Memory B cell (primary cell): ENCODE measurements at regions not wholly inside any gene's neighbourhood (a gene's known extent, or its start where the extent isn't known, plus 50 kb on each side); places are given as distances from the start of the nearest gene placed in this dataset.

Source experiments
- ATAC-seq: fragments of 150-1000 bp; cut with Tn5 transposase; 2 replicates; pipeline ENCODE4 v1.10.0; 2021; ENCODE audit warnings: low read depth, mild to moderate bottlenecking, moderate library complexity
- DNase-seq, 2 donors: peaks; one replicate each; pipeline ENCODE4 v3.0.0; 2022; ENCODE audit warnings: low spot score in 2 of 2
- H3K27ac Mint-ChIP-seq: one replicate; pipeline ENCODE4 v1.8.0; 2022; ENCODE audit warnings: mild to moderate bottlenecking, moderate library complexity, mixed read lengths
- H3K27me3 Mint-ChIP-seq: one replicate; pipeline ENCODE4 v1.8.0; 2022; ENCODE audit warnings: mixed read lengths
- H3K36me3 Mint-ChIP-seq: one replicate; pipeline ENCODE4 v1.8.0; 2022; ENCODE audit warnings: mild to moderate bottlenecking, mixed read lengths
- H3K4me1 Mint-ChIP-seq: one replicate; pipeline ENCODE4 v1.8.0; 2022; ENCODE audit warnings: mixed read lengths
- H3K4me3 Mint-ChIP-seq: one replicate; pipeline ENCODE4 v1.8.0; 2022; ENCODE audit warnings: mild to moderate bottlenecking, moderate library complexity, mixed read lengths
- H3K9me3 Mint-ChIP-seq: one replicate; pipeline ENCODE4 v1.8.0; 2022; ENCODE audit warnings: mixed read lengths

DNA sequence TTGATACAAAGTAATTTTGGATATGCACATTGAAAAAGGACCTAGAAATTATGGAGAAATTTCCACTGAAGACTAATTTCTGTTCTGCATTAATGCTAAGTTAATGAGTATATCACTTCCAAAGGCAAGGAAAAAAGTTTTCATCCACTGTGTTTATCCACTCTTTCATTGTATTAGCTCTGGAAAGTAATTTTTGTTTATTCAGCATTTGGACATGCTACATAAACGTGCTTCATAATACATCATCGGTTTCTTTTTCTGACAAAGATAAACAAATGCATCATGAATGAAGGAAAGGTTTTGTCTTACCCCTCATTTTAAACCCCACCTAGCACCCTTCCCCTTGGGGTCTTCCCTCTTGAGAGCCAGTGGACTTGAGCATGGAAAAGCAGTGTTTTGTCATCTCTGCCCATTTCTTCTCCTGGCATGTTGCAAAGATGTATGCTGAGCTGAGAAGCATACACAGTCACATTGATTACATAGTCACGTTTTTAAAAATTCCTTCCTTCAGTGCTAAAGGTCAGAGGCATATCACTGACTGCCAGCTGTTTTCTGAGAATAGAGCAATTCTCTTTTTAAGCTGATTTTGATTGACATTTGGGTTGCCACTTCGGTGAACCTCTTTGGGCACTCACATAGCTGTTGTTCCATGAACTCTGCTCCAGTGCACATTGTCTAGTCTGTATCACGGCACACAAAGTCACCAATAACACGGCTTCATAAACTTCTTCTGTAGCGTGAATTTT, 65.9 kb upstream of the C7orf33 start:
- Mint-ChIP-seq H3K4me1 (peaks cover 6% of the 10 kb centered on the region), H3K27ac (no peak overlapping the region), H3K4me3 (no peak overlapping the region), H3K36me3 (no peaks in the 10 kb centered on the region), H3K27me3 (peaks cover 4% of the 10 kb centered on the region), H3K9me3 (peaks cover 2% of the 10 kb centered on the region)
- no peak for DNase-seq
- ATAC-seq: no peak

DNA sequence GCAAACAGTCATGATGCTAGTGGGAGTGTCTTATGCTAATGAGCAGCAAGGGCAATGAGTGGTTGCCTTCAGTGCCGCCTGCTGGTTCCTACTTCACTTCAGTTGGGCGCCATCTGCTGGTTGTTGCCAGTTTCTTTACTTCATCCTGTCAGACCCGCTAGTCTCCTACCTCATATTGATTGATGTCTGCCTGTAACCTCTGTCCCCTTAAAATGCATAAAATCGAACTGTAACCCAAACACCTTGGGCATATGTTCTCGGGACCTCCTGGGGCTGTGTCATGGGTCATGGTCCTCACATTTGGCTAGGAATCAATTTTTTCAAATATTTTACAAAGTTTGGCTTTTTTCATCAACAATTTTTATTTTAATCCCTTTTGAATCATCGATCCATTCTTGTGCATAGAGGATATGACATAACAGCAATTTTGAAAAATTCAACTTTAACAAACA, 62.8 kb upstream of the C7orf33 start:
- H3K9me3 Mint-ChIP-seq: no peaks in the 10 kb centered on the region
- peak; percentile 98 for ATAC-seq
- no peaks in the 10 kb centered on the region for H3K36me3 Mint-ChIP-seq
- DNase-seq: peak; percentile 78 to 85
- H3K27ac Mint-ChIP-seq: no peak overlapping the region
- no peak overlapping the region for H3K4me3 Mint-ChIP-seq
- H3K4me1 Mint-ChIP-seq: peaks cover 4% of the 10 kb centered on the region
- H3K27me3 Mint-ChIP-seq: peaks cover 1% of the 10 kb centered on the region

DNA sequence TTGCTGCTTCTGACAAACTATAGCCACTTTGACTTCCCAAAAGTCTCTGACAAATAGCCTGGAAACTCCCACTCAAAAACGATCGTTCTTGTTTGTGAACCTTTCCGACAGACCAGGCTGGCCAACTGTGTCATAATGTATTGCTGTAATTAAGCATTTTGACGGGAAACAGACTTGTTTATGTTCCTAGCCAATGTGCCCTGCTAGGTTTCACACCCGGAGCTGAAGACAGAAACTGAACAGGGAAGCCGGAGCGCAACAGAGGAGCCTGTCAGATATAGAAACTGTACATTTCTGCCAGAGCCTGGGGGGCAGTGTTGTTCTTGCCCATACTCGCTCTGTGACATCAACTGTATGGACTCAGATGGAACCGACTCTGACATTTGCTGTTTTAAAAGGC, 55.3 kb upstream of the C7orf33 start:
- H3K4me3 Mint-ChIP-seq: peak overlapping the region; percentile 51
- no peaks in the 10 kb centered on the region for H3K36me3 Mint-ChIP-seq
- H3K4me1 Mint-ChIP-seq: peaks cover 3% of the 10 kb centered on the region
- DNase-seq (no peak), ATAC-seq (peak; percentile 62)
- H3K27me3 Mint-ChIP-seq: peaks cover 3% of the 10 kb centered on the region
- no peak overlapping the region for H3K27ac Mint-ChIP-seq
- no peaks in the 10 kb centered on the region for H3K9me3 Mint-ChIP-seq

DNA sequence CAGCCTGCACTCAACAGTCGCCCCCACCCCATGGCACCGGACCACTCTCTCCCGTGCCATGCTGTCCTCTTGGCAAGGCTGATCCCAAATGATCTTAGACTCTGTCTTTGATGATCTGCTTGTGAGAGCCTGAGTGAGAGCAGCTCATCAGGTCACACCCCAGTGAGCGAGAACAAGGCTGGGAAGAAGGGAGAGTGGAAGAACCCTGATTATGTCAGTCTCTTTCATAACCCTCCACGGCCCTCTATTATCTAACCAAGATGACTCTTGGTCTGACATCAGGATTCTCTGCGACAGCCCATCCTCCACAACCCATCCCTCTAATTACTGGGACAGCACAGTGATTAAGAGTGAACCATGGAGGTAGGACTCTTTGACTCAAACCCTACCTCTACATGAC, 53.1 kb upstream of the C7orf33 start:
- Mint-ChIP-seq H3K36me3 (no peaks in the 10 kb centered on the region), H3K27me3 (peaks cover 3% of the 10 kb centered on the region), H3K4me3 (no peak overlapping the region), H3K27ac (no peak overlapping the region), H3K4me1 (peaks cover 3% of the 10 kb centered on the region), H3K9me3 (no peaks in the 10 kb centered on the region)
- ATAC-seq (no peak), DNase-seq (no peak)

- no peak overlapping the region for H3K27ac Mint-ChIP-seq
- peaks cover 2% of the 10 kb centered on the region for H3K27me3 Mint-ChIP-seq
- H3K4me1 Mint-ChIP-seq: peaks cover 1% of the 10 kb centered on the region
- no peak overlapping the region for H3K4me3 Mint-ChIP-seq
- DNase-seq: no peak
- no peaks in the 10 kb centered on the region for H3K36me3 Mint-ChIP-seq
- H3K9me3 Mint-ChIP-seq: no peaks in the 10 kb centered on the region
- ATAC-seq: no peak
Measured at GRCh38 chr7:148540041-148540738, 50.4 kb upstream of the C7orf33 start.
